ENCODE measurements at regions not wholly inside any gene's neighbourhood (a gene's known extent, or its start where the extent isn't known, plus 50 kb on each side); places are given as distances from the start of the nearest gene placed in this dataset.

DNA sequence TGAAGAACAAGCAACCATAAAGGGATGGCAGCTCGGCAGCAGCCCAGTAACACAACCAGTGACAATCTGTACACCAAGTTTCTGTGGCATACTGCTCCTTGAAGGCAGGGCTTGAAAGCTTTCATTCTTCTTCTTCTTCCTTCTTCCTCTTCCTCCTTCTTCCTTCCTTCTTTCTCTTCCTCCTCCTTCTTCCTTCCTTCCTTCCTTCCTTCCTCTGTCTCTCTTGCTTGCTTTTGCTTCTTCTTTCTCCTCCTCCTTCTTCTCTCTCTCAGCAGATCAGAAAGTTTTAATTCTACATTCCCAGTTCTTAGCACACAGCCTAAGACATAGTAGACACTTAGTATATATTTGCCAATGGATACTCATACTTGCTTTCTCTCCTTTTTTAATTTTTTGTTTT is 95.9 kb downstream of the GLUL start:
- CTCF ChIA-PET, result no interaction called here
- no peak for DNase-seq (ENCODE audit: extremely low spot score)
- POLR2A ChIA-PET, result no interaction called here
- TF ChIP-seq, protein P1, sequence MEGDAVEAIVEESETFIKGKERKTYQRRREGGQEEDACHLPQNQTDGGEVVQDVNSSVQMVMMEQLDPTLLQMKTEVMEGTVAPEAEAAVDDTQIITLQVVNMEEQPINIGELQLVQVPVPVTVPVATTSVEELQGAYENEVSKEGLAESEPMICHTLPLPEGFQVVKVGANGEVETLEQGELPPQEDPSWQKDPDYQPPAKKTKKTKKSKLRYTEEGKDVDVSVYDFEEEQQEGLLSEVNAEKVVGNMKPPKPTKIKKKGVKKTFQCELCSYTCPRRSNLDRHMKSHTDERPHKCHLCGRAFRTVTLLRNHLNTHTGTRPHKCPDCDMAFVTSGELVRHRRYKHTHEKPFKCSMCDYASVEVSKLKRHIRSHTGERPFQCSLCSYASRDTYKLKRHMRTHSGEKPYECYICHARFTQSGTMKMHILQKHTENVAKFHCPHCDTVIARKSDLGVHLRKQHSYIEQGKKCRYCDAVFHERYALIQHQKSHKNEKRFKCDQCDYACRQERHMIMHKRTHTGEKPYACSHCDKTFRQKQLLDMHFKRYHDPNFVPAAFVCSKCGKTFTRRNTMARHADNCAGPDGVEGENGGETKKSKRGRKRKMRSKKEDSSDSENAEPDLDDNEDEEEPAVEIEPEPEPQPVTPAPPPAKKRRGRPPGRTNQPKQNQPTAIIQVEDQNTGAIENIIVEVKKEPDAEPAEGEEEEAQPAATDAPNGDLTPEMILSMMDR (IDR thresholded peaks at IDR 0.05; ENCODE audit: control extremely low read depth, extremely low read depth, low read depth, missing control alignments), result no peak

DNA sequence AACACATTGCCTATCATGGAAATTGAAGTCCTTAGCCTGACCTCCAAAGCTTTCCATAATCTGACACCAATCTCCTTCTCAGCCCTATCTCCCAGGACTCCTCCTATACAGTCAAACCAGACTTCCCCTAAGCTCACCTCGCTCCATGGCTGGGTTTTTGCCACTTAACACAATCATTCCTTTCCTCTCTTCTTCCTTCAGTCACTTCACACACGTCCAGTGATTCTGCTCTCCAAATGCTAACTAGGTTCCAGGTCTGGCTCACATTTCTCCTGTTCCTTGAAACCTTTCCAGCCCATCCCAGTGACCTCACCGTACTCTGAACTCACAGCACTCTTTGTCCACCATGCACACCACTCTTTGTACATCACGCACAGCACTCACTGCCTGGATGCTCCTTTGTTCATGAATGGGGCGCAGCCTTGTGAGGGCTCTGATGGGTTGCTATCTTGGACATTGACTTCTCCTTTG is 98.4 kb downstream of the GLUL start:
- CTCF ChIA-PET, result no interaction called here
- no peak for DNase-seq (ENCODE audit: extremely low spot score)
- POLR2A ChIA-PET, result no interaction called here
- TF ChIP-seq, protein P1 (IDR thresholded peaks at IDR 0.05; ENCODE audit: control extremely low read depth, extremely low read depth, low read depth, missing control alignments), result no peak

DNA sequence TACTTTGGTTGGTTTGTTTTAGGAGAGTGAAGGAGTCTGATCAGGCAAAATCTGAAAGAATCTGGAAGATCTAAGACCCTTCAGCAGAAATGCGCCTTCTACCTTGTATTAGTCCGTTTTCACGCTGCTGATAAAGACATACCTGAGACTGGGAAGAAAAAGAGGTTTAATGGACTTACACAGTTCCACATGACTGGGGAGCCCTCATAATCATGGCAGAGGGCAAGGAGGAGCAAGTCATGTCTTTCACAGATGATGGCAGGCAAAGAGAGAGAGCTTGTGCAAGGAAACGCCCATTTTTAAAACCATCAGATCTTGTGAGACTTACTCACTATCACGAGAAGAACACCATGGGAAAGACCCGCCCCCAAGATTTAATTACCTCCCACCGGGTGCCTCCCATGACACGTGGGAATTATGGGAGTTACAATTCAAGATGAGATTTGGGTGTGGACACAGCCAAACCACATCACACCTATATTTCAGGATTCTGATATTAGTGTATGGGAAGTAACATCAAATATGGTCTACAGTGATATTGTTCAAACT is 99.3 kb downstream of the GLUL start:
- TF ChIP-seq, protein P1 (IDR thresholded peaks at IDR 0.05; ENCODE audit: control extremely low read depth, extremely low read depth, low read depth, missing control alignments), result no peak
- ChIA-PET POLR2A (no interaction called here), CTCF (interaction anchor here (1.8 kb wide), 1 partner anchor 11 kb away, joined by 3 read pairs; no protein-coding TSS in a partner anchor)
- no peak for DNase-seq (ENCODE audit: extremely low spot score)

DNA sequence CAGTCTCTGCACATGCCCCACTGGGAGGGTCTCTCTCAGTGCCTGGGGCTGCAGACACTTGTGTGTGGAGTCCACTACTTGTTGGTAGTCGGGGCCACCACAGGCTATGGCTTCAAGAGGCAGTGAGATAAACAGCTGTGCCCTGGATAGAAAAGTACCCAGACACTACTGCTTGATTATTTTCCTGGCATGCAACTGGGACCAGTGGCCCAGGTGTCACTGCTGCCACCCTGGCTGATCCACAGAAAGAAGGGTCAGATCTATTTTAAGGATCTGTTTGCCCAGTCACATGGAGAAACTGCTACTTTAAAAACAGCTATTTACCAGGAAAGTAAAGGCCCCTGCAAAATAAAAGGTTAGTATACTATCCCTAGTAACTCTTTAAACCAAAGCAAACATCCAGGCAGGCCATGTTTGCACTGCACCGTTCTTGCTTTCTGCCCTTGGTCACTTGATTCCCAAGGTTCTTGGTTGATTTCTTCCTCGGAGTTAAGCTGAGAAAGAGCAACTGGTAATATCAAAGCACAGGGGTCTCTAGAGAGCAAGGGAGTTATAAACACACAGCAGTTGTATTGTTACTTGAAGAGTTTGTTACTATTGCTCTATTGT is 99.9 kb downstream of the GLUL start:
- CTCF ChIA-PET, result interaction anchor here (1.8 kb wide), 1 partner anchor 11 kb away, joined by 3 read pairs; no protein-coding TSS in a partner anchor
- POLR2A ChIA-PET, result no interaction called here
- TF ChIP-seq, protein P1 (IDR thresholded peaks at IDR 0.05; ENCODE audit: control extremely low read depth, extremely low read depth, low read depth, missing control alignments), result no peak
- no peak for DNase-seq (ENCODE audit: extremely low spot score)

DNA sequence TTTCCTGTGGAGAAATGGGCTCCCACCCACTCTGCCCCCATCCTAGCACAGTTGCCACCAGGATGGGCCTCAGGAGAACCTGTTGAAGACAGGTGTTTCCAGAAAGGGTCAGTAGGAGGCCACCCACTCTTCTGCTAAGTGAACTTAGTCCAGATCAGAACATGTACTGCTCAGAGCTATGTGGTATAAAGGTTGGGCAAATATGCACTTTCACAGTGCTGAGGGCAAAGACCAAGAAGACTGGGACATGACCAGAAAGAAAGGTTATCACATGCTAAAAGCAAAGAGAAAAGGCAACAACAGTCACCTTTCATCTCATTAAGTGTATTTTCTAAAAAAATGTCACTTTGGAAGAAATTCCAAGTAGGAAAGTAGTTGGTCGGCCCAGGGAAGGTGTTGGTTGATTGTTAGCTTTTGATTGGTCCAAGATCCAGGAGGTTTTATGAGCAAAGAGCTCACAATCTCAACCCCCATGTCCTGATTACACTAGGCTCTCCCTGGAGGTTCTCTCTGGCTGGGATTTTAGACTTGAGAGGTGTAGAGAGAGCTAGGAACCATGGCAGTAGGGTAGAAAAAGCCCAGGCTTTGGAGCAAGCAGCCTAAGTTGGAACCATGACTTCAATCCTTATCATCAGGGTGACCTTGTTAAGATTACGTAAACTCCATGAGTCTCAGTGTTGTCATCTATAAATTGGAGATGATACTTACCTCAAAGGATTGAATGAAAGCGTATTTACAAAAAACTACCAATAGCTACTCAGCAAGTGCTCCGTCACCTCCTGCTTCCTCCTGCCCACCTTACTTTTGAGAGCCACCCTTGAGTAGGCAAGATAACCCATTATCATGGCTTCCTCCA is 102.6 kb downstream of the GLUL start:
- ChIA-PET POLR2A (no interaction called here), CTCF (interaction anchor here (0.9 to 1.9 kb wide), 4 partner anchors 8 to 220 kb away, joined by 3 to 5 read pairs (median 4); no protein-coding TSS in a partner anchor)
- DNase-seq (ENCODE audit: extremely low spot score), result no peak
- TF ChIP-seq, protein P1 (IDR thresholded peaks at IDR 0.05; ENCODE audit: control extremely low read depth, extremely low read depth, low read depth, missing control alignments), result no peak

DNA sequence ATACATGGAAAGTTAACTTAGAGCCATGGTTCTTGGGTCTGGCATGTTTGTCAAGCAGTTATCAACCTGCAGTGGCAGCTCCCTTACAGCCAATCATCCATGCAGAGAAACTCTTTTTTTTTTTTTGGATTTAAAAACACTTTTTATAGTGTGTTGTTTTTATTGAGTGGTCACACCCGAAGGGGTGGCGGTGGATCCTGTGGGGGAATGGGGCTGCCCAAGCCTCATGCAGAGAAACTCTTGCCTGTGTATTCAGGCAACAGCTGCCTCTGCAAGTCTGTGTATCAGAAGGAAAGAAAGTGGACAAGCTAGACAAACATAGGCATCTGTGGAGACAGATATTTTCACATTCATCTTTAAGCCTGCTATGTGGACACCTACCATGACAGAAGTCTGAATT is 104.8 kb downstream of the GLUL start:
- no peak for DNase-seq (ENCODE audit: extremely low spot score)
- ChIA-PET CTCF (no interaction called here), POLR2A (interaction anchor here (0.7 kb wide), 1 partner anchor 8 kb away, joined by 4 read pairs; no protein-coding TSS in a partner anchor)
- TF ChIP-seq, protein P1 (IDR thresholded peaks at IDR 0.05; ENCODE audit: control extremely low read depth, extremely low read depth, low read depth, missing control alignments), result no peak

Measured in GM10248 (cell line).